Spinal cord (tissue), 9 donors: ENCODE measurements at regions not wholly inside any gene's neighbourhood (a gene's known extent, or its start where the extent isn't known, plus 50 kb on each side); places are given as distances from the start of the nearest gene placed in this dataset.

Experiments
- DNase-seq, 6 donors: peaks; one replicate each; pipeline versions ENCODE4 v3.0.0 to v3.0.0-alpha.2; 2013 to 2015; ENCODE audit warnings: low spot score in 6 of 6, low read depth in 4 of 6
- H3K27ac ChIP-seq: one replicate; pipeline ENCODE4 v1.5.1; 2013; ENCODE audit warnings: low read depth, low read length, control low read depth
- H3K27me3 ChIP-seq: one replicate; pipeline ENCODE4 v1.6.1; 2013; ENCODE audit warnings: low read length; ENCODE audit not compliant: control insufficient read depth, insufficient read depth
- H3K36me3 ChIP-seq: one replicate; pipeline ENCODE4 v1.6.1; 2013; ENCODE audit warnings: low read length; ENCODE audit not compliant: control insufficient read depth, insufficient read depth
- H3K4me1 ChIP-seq: one replicate; pipeline ENCODE4 v1.6.1; 2013; ENCODE audit warnings: low read length; ENCODE audit not compliant: control insufficient read depth, insufficient read depth
- H3K4me3 ChIP-seq: one replicate; pipeline ENCODE4 v1.5.1; 2013; ENCODE audit warnings: low read depth, low read length, control low read depth
- H3K9me3 ChIP-seq: one replicate; pipeline ENCODE4 v1.6.1; 2013; ENCODE audit warnings: low read length; ENCODE audit not compliant: control insufficient read depth, insufficient read depth
- WGBS: methylation state at CpG from one replicate; pipeline ENCODE4 v1.1.5; 2013; ENCODE audit warnings: missing lambda C conversion rate; ENCODE audit not compliant: insufficient coverage; 5-methylcytosine and 5-hydroxymethylcytosine counted together
- donor health status: healthy.

- Histone ChIP-seq H3K27ac (no peak overlapping the region), H3K36me3 (no peaks in the 10 kb centered on the region), H3K4me1 (no peaks in the 10 kb centered on the region), H3K4me3 (no peak overlapping the region), H3K27me3 (no peaks in the 10 kb centered on the region), H3K9me3 (no peaks in the 10 kb centered on the region)
- no CpG with 5 or more reads among the region's 4 CpGs for WGBS
- DNase-seq: no peak
Observed at GRCh38 chr4:188707036-188707435, 567.8 kb downstream of the TRIML1 start.

DNA sequence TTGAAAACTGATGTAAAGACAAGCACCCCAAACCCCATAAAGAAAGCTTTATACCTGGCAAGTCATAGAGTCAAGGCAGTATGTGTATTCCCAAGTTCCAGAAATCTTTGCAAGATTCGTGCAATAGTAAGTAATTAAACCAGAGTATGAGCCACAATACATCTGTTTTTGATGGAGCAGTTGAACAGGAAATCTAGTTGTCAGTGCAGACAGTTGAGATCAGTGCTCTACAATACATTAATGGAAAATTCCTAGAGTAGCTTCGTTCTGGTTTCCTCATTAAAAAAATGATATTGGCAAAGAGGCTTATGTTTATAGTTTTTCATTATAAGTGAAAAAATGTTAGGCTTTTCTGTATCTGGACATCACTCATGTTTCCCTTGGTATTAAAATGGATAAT lies 575.3 kb downstream of the TRIML1 start:
- Histone ChIP-seq H3K4me1 (no peaks in the 10 kb centered on the region), H3K4me3 (no peak overlapping the region), H3K27me3 (no peaks in the 10 kb centered on the region), H3K9me3 (no peaks in the 10 kb centered on the region), H3K36me3 (no peaks in the 10 kb centered on the region), H3K27ac (no peak overlapping the region)
- 83% methylated on average over 1 of the region's 2 CpGs for WGBS
- no peak for DNase-seq

- no peak for DNase-seq
- H3K4me1 ChIP-seq: no peaks in the 10 kb centered on the region
- H3K36me3 ChIP-seq: no peaks in the 10 kb centered on the region
- no CpG with 5 or more reads among the region's 3 CpGs for WGBS
- no peak overlapping the region for H3K27ac ChIP-seq
- no peaks in the 10 kb centered on the region for H3K9me3 ChIP-seq
- no peak overlapping the region for H3K4me3 ChIP-seq
- no peaks in the 10 kb centered on the region for H3K27me3 ChIP-seq
Observed at GRCh38 chr4:188714907-188715306, 575.7 kb downstream of the TRIML1 start.

- WGBS: 60% methylated on average over 1 of the region's 2 CpGs
- Histone ChIP-seq H3K36me3 (no peaks in the 10 kb centered on the region), H3K9me3 (no peaks in the 10 kb centered on the region), H3K4me3 (no peak overlapping the region), H3K4me1 (no peaks in the 10 kb centered on the region), H3K27ac (no peak overlapping the region), H3K27me3 (no peaks in the 10 kb centered on the region)
- DNase-seq: no peak
Observed at GRCh38 chr4:188717661-188718060, 578.4 kb downstream of the TRIML1 start.

DNA sequence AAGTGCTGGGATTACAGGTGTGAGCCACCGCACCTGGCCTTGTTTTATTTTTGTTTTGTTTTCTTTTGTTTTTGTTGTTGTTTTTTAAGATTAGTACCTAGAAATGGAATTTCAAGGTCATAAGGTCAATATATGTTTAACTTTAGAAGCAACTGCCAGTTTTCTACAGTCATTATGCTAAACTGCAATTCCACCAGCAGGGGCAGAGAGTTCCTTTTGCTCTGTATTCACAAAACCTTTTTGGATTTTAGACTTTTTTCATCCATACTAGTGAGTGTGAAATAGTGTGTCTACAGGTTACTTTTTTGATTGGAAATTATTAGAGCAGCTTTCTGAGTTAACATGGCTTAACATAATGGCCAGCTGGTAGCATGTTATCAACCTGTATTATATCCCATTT lies 580.6 kb downstream of the TRIML1 start:
- whole genome bisulfite sequencing: no CpG with 5 or more reads among the region's 1 CpG
- Histone ChIP-seq H3K36me3 (no peaks in the 10 kb centered on the region), H3K4me3 (no peak overlapping the region), H3K27ac (no peak overlapping the region), H3K4me1 (no peaks in the 10 kb centered on the region), H3K9me3 (no peaks in the 10 kb centered on the region), H3K27me3 (no peaks in the 10 kb centered on the region)
- no peak for DNase-seq

- Histone ChIP-seq H3K9me3 (no peaks in the 10 kb centered on the region), H3K27me3 (no peaks in the 10 kb centered on the region), H3K36me3 (no peaks in the 10 kb centered on the region), H3K27ac (no peak overlapping the region), H3K4me3 (no peak overlapping the region), H3K4me1 (no peaks in the 10 kb centered on the region)
- DNase-seq: peak in 1 of 6 donors; percentile 7
Observed at GRCh38 chr4:188722911-188723310, 583.7 kb downstream of the TRIML1 start.

- Histone ChIP-seq H3K36me3 (no peaks in the 10 kb centered on the region), H3K9me3 (no peaks in the 10 kb centered on the region), H3K27ac (no peak overlapping the region), H3K27me3 (no peaks in the 10 kb centered on the region), H3K4me3 (no peak overlapping the region), H3K4me1 (no peaks in the 10 kb centered on the region)
- no peak for DNase-seq
- no CpG with 5 or more reads among the region's 1 CpG for WGBS
Observed at GRCh38 chr4:188727746-188728145, 588.5 kb downstream of the TRIML1 start.

GRCh38 chr4:188728359-188728758 lies 589.1 kb downstream of the TRIML1 start:
- Histone ChIP-seq H3K36me3 (no peaks in the 10 kb centered on the region), H3K9me3 (no peaks in the 10 kb centered on the region), H3K27ac (no peak overlapping the region), H3K27me3 (no peaks in the 10 kb centered on the region), H3K4me3 (no peak overlapping the region), H3K4me1 (no peaks in the 10 kb centered on the region)
- DNase-seq: no peak
- whole genome bisulfite sequencing: 80% methylated on average over 1 of the region's 1 CpG

DNA sequence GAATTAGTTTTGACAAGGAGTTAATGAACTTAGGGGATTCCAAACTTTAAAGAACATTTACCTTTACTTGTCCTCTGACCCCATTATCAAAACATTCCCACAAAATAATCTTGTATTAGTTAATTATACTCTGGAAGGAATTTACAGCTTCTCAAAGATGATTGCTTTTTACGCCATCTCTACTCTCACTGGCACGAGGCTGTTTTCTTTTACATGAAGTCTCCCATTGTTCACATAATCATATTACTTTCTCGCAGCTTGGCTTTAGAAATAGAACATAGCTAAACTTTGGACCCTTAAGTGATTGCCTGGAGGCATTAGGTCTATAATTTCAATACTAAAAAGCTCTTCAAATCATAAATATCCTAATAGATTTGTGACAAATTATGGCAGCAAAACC lies 592.9 kb downstream of the TRIML1 start:
- no CpG with 5 or more reads among the region's 3 CpGs for WGBS
- no peak for DNase-seq

GRCh38 chr4:188735082-188735481 lies 595.8 kb downstream of the TRIML1 start:
- DNase-seq: no peak
- Histone ChIP-seq H3K4me3 (no peak overlapping the region), H3K36me3 (no peaks in the 10 kb centered on the region), H3K9me3 (no peaks in the 10 kb centered on the region), H3K27ac (no peak overlapping the region), H3K4me1 (no peaks in the 10 kb centered on the region), H3K27me3 (no peaks in the 10 kb centered on the region)
- 92% methylated on average over 15 of the region's 15 CpGs for WGBS

More for the DNA sequence above, 592.9 kb downstream of the TRIML1 start:
- Histone ChIP-seq H3K4me1 (no peaks in the 10 kb centered on the region), H3K36me3 (no peaks in the 10 kb centered on the region), H3K27me3 (no peaks in the 10 kb centered on the region), H3K9me3 (no peaks in the 10 kb centered on the region), H3K27ac (no peak overlapping the region), H3K4me3 (no peak overlapping the region)
